Stimulated activated CD8-positive, alpha-beta memory T cell treated with anti-CD3 and anti-CD28 coated beads, Interleukin-7, amount 100 ng/mL, for 1 hour (primary cell): ENCODE measurements at regions not wholly inside any gene's neighbourhood (a gene's known extent, or its start where the extent isn't known, plus 50 kb on each side); places are given as distances from the start of the nearest gene placed in this dataset.

Experiments used
- DNase-seq, 2 donors: peaks; one replicate each; pipeline ENCODE4 v3.0.0-alpha.2; 2020; ENCODE audit warnings: low read depth in 2 of 2

- no peak for DNase-seq
Measured at GRCh38 chr4:140213749-140214148, 59.8 kb upstream of the MAML3 start.

DNA sequence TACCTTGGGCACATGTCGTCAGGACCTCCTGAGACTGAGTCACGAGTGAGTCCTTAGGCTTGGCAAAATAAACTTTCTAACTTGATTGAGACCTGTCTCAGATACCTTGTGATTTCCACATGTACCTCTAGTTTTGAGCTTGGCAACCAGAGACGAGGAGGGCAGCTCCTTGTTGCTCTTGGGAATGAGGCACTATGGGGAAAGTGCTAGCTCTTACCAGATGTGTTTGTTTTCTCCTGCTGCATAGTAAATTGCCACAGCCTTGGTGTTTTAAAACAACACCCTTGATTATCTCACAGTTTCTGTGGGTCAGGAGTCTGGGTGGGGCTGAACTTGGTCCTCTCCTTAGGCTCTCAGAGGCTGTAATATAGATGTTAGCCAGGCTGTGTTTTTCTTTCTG lies 59.1 kb upstream of the MAML3 start:
- no peak for DNase-seq

DNA sequence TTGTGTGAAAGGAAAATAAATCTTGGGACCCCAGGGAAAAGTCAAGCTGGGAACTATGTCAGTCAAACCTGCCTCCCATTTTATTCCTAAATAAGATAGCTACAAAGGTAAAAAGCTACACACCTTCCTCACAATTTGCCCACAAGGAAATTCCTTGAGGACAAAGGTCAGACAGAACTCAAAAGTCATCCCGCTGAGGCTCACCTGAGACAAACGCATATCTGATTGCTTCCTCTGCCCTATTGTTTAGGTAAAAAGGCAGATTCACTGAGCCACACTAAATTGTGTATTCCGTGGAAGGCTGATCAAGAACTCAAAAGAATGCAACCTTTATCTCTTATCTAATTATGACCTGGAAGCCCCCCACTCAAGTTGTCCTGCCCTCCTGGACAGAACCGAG lies 58.7 kb upstream of the MAML3 start:
- no peak for DNase-seq

DNA sequence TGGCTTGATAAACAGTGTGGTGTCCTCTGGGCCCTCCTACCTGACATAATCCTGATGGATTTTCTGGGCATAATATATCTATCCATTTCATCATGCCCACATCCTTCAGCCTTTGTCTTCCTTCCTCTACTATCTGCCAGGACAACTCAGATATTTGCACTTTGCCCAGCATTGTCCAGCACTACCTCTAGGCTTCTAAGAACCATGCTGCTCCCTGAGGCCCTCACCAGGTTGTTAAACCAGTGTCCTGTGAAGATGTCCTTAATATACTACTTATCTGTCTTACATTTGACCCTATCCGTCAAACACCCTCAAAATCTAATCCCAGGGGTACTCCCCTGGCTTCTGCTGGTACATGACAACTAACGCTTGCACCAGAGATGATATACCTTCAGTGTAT lies 58.2 kb upstream of the MAML3 start:
- DNase-seq: no peak

- DNase-seq: no peak
Measured at GRCh38 chr4:140211693-140212092, 57.7 kb upstream of the MAML3 start.

GRCh38 chr4:140211161-140211560 lies 57.2 kb upstream of the MAML3 start:
- no peak for DNase-seq

DNA sequence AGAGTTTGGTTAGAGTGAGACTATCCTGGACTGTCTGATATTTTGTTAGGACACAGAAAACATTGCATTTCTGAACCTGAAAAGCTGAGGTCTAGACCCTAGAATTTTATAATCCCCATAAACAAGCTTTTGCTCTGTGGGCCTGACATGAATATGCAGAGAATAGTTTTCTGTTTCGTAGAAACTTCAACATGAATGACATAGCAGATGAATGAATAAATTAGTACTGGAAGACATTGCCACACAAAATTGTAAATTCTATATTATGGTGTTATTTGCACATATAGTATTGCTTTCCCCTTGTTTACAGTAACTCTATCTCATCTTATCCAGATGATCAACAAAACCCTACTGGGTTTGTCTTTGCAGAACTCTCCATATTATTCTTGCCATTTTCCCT lies 54.9 kb upstream of the MAML3 start:
- no peak for DNase-seq
